ENCODE measurements at regions not wholly inside any gene's neighbourhood (a gene's known extent, or its start where the extent isn't known, plus 50 kb on each side); places are given as distances from the start of the nearest gene placed in this dataset.

GRCh38 chr7:115546790-115547189 lies 483.8 kb downstream of the TFEC start:
- TF ChIP-seq CTCF (IDR thresholded peaks at IDR 0.05; ENCODE audit: low read length) (no peak), EZH2 (optimal IDR thresholded peaks at IDR 0.05; ENCODE audit: low read depth, low read length) (no peak), EZH2phosphoT487 (IDR thresholded peaks at IDR 0.05; ENCODE audit: low read length) (no peak)
